H1 (cell line): ENCODE measurements at regions not wholly inside any gene's neighbourhood (a gene's known extent, or its start where the extent isn't known, plus 50 kb on each side); places are given as distances from the start of the nearest gene placed in this dataset.

ENCODE experiments used
- CBX5 ChIP-seq: fragments of 300-800, 300-1000 bp; sonication (generic); IDR thresholded peaks from 2 replicates; pipeline ENCODE4 v1.7.1; 2016; ENCODE audit warnings: antibody characterized with exemption, low read length, low read depth
- EZH2 ChIP-seq: fragments of 200-600 bp; sonication (generic); IDR thresholded peaks from 2 replicates; pipeline ENCODE4 v1.7.1; 2012; ENCODE audit warnings: low read depth, mild to moderate bottlenecking, moderate library complexity, low read length, inconsistent platforms; ENCODE audit not compliant: severe bottlenecking
- GABPA ChIP-seq: IDR thresholded peaks from 2 replicates; pipeline ENCODE4 v1.6.1; 2011; ENCODE audit warnings: mild to moderate bottlenecking, low read length, moderate library complexity, borderline replicate concordance; ENCODE audit not compliant: insufficient read depth
- SAP30 ChIP-seq: fragments of 300-600 bp; sonication (generic); IDR thresholded peaks from 2 replicates; pipeline ENCODE4 v1.7.1; 2012; ENCODE audit warnings: low read length, moderate library complexity, mild to moderate bottlenecking, inconsistent platforms; ENCODE audit not compliant: insufficient read depth, insufficient replicate concordance
- TF ChIP-seq, protein P1 (sequence below): IDR thresholded peaks from 2 replicates; pipeline ENCODE4 v1.6.1; 2011; ENCODE audit warnings: low read length, improper control_type of control experiment

DNA sequence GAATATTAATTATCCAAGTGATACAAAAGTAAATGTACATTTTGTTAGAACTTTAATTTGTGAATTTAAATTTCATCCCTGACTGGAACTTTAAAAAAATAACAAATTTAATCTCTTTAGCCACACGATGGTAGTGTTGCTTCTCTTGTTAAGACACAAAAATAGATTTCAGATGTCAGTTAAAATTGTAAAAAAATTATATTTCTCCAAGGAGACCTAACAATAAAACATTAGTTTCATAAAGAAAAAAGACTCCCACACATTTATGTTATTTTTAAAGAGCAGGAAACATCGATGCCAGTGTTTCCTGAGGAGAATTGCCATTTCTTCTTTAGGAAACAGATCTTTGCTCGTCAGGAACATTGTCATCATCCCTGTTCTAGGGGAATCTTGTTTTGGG, 74.0 kb upstream of the DEPDC1 start (continued):
- TF ChIP-seq CBX5 = no peak
- TF ChIP-seq EZH2 = no peak
- TF ChIP-seq, protein P1, sequence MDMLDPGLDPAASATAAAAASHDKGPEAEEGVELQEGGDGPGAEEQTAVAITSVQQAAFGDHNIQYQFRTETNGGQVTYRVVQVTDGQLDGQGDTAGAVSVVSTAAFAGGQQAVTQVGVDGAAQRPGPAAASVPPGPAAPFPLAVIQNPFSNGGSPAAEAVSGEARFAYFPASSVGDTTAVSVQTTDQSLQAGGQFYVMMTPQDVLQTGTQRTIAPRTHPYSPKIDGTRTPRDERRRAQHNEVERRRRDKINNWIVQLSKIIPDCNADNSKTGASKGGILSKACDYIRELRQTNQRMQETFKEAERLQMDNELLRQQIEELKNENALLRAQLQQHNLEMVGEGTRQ = no peak
- TF ChIP-seq SAP30 = no peak
- no peak for TF ChIP-seq GABPA
